Ishikawa (cell line): ENCODE measurements at regions not wholly inside any gene's neighbourhood (a gene's known extent, or its start where the extent isn't known, plus 50 kb on each side); places are given as distances from the start of the nearest gene placed in this dataset.

Source experiments
- CEBPB ChIP-seq: IDR thresholded peaks from 2 replicates; pipeline ENCODE4 v1.6.1; 2012
- CREB1 ChIP-seq: IDR thresholded peaks from 2 replicates; pipeline ENCODE4 v1.6.1; 2012; ENCODE audit warnings: low read depth
- EGR1 ChIP-seq: IDR thresholded peaks from 2 replicates; pipeline ENCODE4 v1.6.1; 2012
- EP300 ChIP-seq: IDR thresholded peaks from 2 replicates; pipeline ENCODE4 v1.6.1; 2012; ENCODE audit warnings: borderline replicate concordance
- FOXM1 ChIP-seq: IDR thresholded peaks from 2 replicates; pipeline ENCODE4 v1.6.1; 2012; ENCODE audit warnings: low read depth, borderline replicate concordance
- MAX ChIP-seq: IDR thresholded peaks from 2 replicates; pipeline ENCODE4 v1.6.1; 2012
- NFIC ChIP-seq: IDR thresholded peaks from 2 replicates; pipeline ENCODE4 v1.6.1; 2012
- RAD21 ChIP-seq: IDR thresholded peaks from 2 replicates; pipeline ENCODE4 v1.6.1; 2012; ENCODE audit warnings: low read depth
- REST ChIP-seq: IDR thresholded peaks from 2 replicates; pipeline ENCODE4 v1.6.1; 2012; ENCODE audit warnings: low read depth, mild to moderate bottlenecking
- TAF1 ChIP-seq: IDR thresholded peaks from 2 replicates; pipeline ENCODE4 v1.6.1; 2012; ENCODE audit warnings: low read depth, mild to moderate bottlenecking
- TCF12 ChIP-seq: IDR thresholded peaks from 2 replicates; pipeline ENCODE4 v1.6.1; 2012; ENCODE audit warnings: low read depth
- TEAD4 ChIP-seq: IDR thresholded peaks from 2 replicates; pipeline ENCODE4 v1.6.1; 2012
- USF1 ChIP-seq: IDR thresholded peaks from 2 replicates; pipeline ENCODE4 v1.6.1; 2012
- YY1 ChIP-seq: IDR thresholded peaks from 2 replicates; pipeline ENCODE4 v1.6.1; 2012; ENCODE audit warnings: low read depth
- ZBTB7A ChIP-seq: IDR thresholded peaks from 2 replicates; pipeline ENCODE4 v1.6.1; 2012; ENCODE audit warnings: low read depth

- no peak for TF ChIP-seq CREB1
- no peak for TF ChIP-seq RAD21
- no peak for TF ChIP-seq EP300
Measured at GRCh38 chr10:47092376-47092775, 181.1 kb downstream of the PTPN20 start.

GRCh38 chr10:47092831-47093230 is 181.6 kb downstream of the PTPN20 start:
- no peak for TF ChIP-seq REST
- peak; percentile 50 for TF ChIP-seq EP300
- no peak for TF ChIP-seq CEBPB
- peak; percentile 10; the same call in 1 of the 2 replicates for TF ChIP-seq FOXM1
- TF ChIP-seq TAF1 = no peak
- peak; percentile 75 for TF ChIP-seq TCF12
- TF ChIP-seq USF1 = no peak
- TF ChIP-seq NFIC = peak; percentile 81

- TF ChIP-seq NFIC (no peak), TCF12 (no peak), CEBPB (no peak), USF1 (no peak), TAF1 (no peak), REST (no peak), EP300 (no peak), FOXM1 (no peak), MAX (no peak), YY1 (no peak), EGR1 (no peak), TEAD4 (no peak), RAD21 (no peak), CREB1 (no peak), ZBTB7A (no peak)
Measured at GRCh38 chr10:47094126-47094525, 182.9 kb downstream of the PTPN20 start.

GRCh38 chr10:47094636-47095035 is 183.4 kb downstream of the PTPN20 start:
- TF ChIP-seq TCF12 = no peak
- TF ChIP-seq YY1 = no peak
- no peak for TF ChIP-seq RAD21
- TF ChIP-seq EP300 = no peak
- no peak for TF ChIP-seq MAX
- no peak for TF ChIP-seq USF1
- no peak for TF ChIP-seq FOXM1
- TF ChIP-seq NFIC = no peak

GRCh38 chr10:47095211-47095610 is 184.0 kb downstream of the PTPN20 start:
- no peak for TF ChIP-seq YY1
- no peak for TF ChIP-seq FOXM1
- no peak for TF ChIP-seq TAF1
- no peak for TF ChIP-seq REST
